Neural progenitor cell (in vitro differentiated cells): ENCODE measurements at regions not wholly inside any gene's neighbourhood (a gene's known extent, or its start where the extent isn't known, plus 50 kb on each side); places are given as distances from the start of the nearest gene placed in this dataset.
"Not testable (repeated sequence)": the region's sequence is repeated elsewhere in the genome, so short reads cannot be mapped to it uniquely, and the experiment has no call there.

Experiments used
- EZH2 ChIP-seq: fragments of 200-600 bp; sonication (generic); IDR thresholded peaks from 2 replicates; pipeline ENCODE4 v1.6.1; 2017; ENCODE audit warnings: antibody characterized with exemption, mild to moderate bottlenecking, moderate library complexity
- EZH2phosphoT487 ChIP-seq: fragments of 200-600 bp; sonication (generic); IDR thresholded peaks from 2 replicates; pipeline ENCODE4 v1.6.1; 2017; ENCODE audit warnings: antibody characterized with exemption
- TF ChIP-seq, protein P1 (sequence below): fragments of 200-600 bp; sonication (generic); IDR thresholded peaks from 2 replicates; pipeline ENCODE4 v1.5.1; 2017; ENCODE audit warnings: antibody characterized with exemption, mild to moderate bottlenecking

DNA sequence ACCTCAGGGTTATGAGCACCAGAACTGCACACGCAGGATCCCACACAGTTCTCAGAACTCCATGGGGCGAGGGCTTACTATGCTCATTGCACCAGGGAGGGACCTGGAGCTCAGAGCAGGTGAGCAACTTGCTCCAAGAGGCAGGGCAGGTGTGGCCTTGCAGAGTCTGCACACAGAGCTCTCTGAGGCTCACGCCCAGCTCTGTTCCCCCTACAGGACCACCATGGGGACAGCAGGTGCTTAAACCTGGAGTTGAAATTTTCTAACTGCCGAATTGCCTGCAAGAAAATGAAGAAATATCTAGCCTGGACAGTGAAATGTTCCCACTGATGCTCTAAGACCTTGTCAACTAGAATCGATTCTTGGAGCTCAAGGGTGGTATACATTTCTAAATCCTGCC is 49.9 kb upstream of the MSMB start:
- TF ChIP-seq, protein P1, sequence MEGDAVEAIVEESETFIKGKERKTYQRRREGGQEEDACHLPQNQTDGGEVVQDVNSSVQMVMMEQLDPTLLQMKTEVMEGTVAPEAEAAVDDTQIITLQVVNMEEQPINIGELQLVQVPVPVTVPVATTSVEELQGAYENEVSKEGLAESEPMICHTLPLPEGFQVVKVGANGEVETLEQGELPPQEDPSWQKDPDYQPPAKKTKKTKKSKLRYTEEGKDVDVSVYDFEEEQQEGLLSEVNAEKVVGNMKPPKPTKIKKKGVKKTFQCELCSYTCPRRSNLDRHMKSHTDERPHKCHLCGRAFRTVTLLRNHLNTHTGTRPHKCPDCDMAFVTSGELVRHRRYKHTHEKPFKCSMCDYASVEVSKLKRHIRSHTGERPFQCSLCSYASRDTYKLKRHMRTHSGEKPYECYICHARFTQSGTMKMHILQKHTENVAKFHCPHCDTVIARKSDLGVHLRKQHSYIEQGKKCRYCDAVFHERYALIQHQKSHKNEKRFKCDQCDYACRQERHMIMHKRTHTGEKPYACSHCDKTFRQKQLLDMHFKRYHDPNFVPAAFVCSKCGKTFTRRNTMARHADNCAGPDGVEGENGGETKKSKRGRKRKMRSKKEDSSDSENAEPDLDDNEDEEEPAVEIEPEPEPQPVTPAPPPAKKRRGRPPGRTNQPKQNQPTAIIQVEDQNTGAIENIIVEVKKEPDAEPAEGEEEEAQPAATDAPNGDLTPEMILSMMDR, result peak; percentile 17
- not testable (repeated sequence) for TF ChIP-seq EZH2, EZH2phosphoT487
